CMK (cell line): ENCODE measurements at regions not wholly inside any gene's neighbourhood (a gene's known extent, or its start where the extent isn't known, plus 50 kb on each side); places are given as distances from the start of the nearest gene placed in this dataset.

Source experiments
- DNase-seq: peaks from one replicate; pipeline ENCODE4 v3.0.0-alpha.2; 2010; ENCODE audit warnings: low read depth

DNA sequence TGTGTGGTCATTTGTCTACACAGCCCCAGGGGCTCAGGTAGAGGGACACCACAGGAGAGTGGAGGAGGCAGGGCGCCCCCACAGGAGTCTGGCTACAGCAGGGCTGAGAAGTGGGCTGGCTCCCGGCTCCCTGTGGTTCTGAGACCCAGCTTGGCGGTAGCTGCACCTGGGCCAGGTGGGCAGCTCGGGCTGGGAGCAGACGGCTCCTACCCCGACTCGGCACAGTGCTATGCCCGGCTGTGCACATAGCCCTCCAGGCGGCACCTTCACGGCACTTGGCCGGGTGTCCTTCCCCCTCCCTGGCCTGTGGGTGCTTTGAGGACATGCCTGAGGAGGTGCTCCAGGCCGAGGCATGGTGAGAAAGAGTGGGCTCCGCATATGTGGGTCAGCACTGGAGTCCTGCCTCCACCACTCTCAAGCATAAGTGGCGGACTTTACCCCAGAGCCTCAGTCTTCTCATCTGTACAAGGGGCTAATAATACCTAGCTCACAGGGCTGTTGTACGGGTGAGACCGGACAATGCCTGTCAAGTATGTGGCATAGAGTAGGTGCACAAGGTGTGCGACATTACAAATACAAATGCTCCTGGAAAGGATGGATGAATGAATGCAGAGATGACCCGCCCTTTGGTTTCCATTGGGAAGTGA, 50.1 kb upstream of the JPH3 start:
- DNase-seq = no peak

DNA sequence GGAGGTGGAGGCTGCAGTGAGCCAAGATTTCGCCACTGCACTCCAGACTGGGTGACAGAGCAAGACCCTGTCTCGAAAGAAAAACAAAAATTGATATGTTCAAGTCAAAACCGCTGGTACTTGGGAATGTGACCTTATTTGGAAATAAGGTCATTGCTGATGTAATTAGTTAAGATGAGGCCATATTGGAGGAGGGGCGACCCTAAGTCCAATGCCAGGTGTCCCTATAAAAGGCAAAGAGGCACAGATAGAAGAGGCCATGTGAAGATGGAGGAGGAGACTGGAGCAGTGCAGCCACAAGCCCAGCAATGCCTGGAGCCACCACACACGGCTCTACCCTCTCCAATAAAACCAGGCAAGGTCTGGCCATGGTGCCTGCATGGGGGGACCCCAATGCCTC, 50.8 kb upstream of the JPH3 start:
- DNase-seq = no peak

DNA sequence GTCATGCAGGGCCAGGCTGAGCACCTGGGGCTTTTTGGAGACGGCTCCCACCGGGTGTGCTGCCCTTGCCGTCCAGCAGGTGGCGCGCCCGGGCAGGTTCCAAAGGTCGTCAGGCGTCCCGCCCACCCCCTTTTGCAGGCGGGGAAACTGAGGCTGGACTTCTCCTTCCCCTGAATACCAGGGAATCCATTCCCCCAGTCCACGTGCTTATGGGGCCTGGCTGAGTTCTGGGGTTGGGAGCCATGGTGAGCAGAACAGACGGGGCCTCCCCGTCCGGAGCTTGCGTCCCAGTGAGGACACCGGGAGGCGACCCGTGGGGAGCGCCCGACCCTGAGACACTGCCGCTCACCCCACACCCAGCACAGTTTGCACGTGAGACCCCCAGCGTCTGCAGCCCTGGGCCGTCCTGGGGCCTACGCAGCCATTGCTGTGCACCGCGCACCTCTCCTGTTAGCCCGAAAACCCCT, 51.8 kb upstream of the JPH3 start:
- DNase-seq = no peak

DNA sequence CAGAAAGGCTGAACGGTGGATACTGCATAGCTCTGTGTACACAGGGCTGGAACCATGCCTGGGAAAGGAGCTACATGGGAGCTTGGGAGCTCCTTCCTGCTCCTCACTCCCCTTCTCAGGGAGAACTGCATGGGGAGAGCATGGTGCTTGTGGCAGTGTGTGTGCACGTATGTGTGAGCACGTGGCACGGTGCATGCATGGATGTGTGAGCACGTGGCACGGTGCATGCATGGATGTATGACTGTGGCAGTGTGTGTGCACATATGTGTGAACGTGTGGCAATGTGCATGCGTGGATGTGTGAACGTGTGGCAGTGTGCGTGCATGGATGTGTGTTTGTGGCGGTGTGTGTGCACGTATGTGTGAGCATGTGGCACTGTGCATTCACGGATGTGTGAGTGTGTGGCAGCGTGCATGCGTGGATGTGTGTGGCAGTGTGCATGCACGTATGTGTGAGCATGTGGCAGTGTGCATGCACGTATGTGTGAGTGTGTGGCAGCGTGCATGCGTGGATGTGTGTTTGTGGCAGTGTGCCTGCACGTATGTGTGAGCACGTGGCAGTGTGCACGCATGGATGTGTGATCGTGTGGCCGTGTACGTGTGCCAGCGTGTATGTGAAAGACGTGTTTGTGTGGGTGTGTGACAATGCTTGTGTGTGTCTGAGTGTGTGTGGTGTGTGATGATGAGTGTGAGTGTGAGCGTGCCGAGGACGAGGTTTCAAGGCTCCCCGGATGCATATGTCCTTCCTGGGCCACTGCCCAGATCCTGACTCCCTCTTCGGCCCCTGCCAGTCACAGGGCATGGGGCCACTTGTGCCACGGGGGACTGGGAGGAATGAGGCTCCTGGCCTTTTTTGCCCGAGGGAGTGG, 52.4 kb upstream of the JPH3 start:
- no peak for DNase-seq

DNA sequence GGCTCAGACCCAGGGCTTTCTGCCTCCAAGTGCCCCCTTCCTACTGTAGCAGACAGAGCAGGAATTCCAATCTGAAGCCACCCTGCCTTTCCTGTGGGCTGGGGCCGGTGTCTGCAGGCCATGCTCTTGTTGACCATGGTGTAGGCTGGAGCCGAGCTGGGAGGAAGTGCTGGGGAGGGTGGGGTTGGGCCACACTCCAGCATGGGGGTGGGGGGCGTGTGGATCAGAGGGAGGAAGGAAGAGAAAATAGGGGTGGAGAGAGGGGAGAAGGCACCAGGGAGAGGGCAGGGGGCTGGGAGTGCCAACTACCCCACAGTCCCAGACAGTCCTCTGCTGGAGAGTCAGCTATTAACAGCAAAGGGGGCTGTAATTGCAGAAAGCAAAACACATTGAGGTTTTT, 54.3 kb upstream of the JPH3 start:
- peak; percentile 59 for DNase-seq

DNA sequence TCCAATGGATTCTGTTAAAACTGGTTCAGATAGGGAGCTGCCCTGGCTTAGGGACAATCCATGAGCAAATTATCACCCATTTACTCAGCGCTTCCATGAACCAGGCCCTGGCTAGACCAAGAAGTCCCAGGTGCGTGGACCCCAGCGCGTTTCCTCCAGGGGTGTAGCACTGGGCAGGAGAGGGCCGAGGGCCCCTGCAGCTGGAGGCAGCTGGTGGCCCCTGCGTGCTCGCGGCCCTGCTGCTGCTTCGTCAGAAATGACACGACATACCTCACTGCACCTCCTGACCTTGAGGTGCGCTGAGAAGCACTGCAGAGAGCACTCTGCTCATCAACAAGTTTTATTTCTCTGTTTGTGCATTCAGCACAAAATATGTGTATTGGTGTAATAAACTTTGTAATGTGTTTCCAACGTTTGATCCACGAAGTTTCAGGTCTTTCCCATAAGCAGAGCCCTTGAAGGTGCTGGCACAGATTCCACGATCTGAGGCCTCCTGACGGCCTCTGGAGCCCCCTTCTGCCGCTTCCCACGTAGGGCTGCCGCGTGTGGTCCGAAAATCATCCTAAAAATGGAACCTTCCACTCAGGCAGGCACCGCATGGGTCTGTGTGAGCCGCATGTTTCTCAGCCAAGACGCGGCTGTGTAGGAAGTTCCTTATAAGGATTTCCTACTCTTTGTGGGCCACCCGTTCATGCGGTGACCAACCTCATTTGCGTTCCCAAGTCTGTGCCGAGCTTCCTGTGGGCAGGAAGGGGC, 50.8 kb upstream of the ZCCHC14 start:
- DNase-seq = peak; percentile 43

DNA sequence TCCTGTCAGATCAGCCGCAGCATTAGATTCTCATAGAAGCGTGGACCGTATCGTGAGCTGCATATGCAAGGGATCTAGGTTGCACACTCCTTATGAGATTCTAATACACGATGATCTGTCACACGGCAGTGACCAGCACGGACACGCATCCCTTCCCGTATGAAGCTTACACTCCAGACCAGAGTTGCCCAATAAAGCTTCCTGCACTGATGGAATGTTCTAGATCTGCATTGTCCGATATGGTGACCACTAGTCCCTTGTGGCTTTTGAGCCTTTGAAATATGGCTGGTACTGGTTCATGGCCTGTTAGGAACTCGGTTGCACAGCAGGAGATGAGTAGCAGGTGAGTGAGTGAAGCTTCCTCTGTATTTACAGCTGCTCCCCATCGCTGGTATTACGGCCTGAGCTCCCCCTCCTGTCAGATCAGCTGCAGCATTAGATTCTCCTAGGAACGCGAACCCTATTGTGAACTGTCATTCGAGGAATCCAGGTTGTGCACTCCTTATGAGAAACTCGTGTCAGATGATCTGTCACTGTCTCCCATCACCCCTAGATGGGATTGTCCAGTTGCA, 49.8 kb upstream of the ZCCHC14 start:
- no peak for DNase-seq
